ENCODE measurements at regions not wholly inside any gene's neighbourhood (a gene's known extent, or its start where the extent isn't known, plus 50 kb on each side); places are given as distances from the start of the nearest gene placed in this dataset.

- Histone ChIP-seq H3K27ac (ENCODE audit: low read depth, low read length) (no peak overlapping the region), H3K27me3 (replicated peaks in 1 of 4; ENCODE audit: control insufficient read depth in 3 of 4, extremely low read depth in 1 of 4, insufficient read depth in 3 of 4, low read length in 3 of 4) (no peaks in the 10 kb centered on the region; a peak in 1 of 7 replicates), H3K4me3 (ENCODE audit: extremely low read depth in 1 of 4, insufficient read depth in 2 of 4, low read depth in 3 of 4, low read length in 4 of 4) (no peak overlapping the region), H3K4me1 (replicated peaks in 1 of 4; ENCODE audit: control insufficient read depth in 3 of 4, insufficient read depth in 4 of 4, low read length in 3 of 4) (0 out of 7 replicates have a peak, but pooled peaks cover 0 to 3% (median 0%) of the 10 kb centered on the region in 4 experiments), H3K9me3 (ENCODE audit: insufficient read depth in 2 of 2, low read depth in 1 of 2, low read length in 1 of 2) (no peaks in the 10 kb centered on the region), H2BK12ac (ENCODE audit: low read depth, low read length) (no peak overlapping the region), H2BK120ac (replicated peaks; ENCODE audit: low read depth, low read length) (no peak overlapping the region), H3K4me2 (ENCODE audit: insufficient read depth in 1 of 2, low read depth in 2 of 2, low read length in 2 of 2) (no peak overlapping the region), H3K9ac (replicated peaks in 1 of 4; ENCODE audit: extremely low read depth in 1 of 4, low read depth in 3 of 4, low read length in 3 of 4) (no peak overlapping the region), H3K18ac (ENCODE audit: extremely low read depth, low read length) (no peak overlapping the region), H3K23me2 (ENCODE audit: low read depth, low read length) (peaks cover 3% of the 10 kb centered on the region; the same call in 1 of the 2 replicates), H2AFZ (ENCODE audit: low read length) (no peak overlapping the region), H2BK5ac (ENCODE audit: low read depth, low read length) (no peak overlapping the region), H2BK15ac (ENCODE audit: low read length) (no peak overlapping the region), H4K91ac (replicated peaks; ENCODE audit: insufficient read length, low read length) (no peak overlapping the region), H3K79me2 (ENCODE audit: control insufficient read depth in 1 of 2, insufficient read depth in 2 of 2, low read length in 2 of 2) (no peaks in the 10 kb centered on the region; a peak in 1 of 4 replicates), H2BK20ac (ENCODE audit: low read length) (no peak overlapping the region), H3K56ac (replicated peaks; ENCODE audit: insufficient read length, low read depth, low read length) (no peak overlapping the region), H4K8ac (ENCODE audit: extremely low read depth, insufficient read depth, low read length) (no peak overlapping the region), H3K4ac (replicated peaks; ENCODE audit: insufficient read length, low read depth, low read length) (no peak overlapping the region), H3K14ac (ENCODE audit: insufficient read length) (no peak overlapping the region), H4K20me1 (replicated peaks in 1 of 2; ENCODE audit: control insufficient read depth in 1 of 2, insufficient read depth in 2 of 2, low read length in 2 of 2) (no peaks in the 10 kb centered on the region), H3K23ac (ENCODE audit: insufficient read length) (no peak overlapping the region), H4K5ac (ENCODE audit: insufficient read length, low read depth, low read length) (no peak overlapping the region), H3K36me3 (ENCODE audit: control insufficient read depth in 2 of 4, insufficient read depth in 4 of 4, low read length in 3 of 4) (no peaks in the 10 kb centered on the region), H3K79me1 (ENCODE audit: low read depth, low read length) (no peaks in the 10 kb centered on the region), H2AK5ac (ENCODE audit: low read depth, low read length) (no peak overlapping the region; the same call in 1 of the 2 replicates)
- WGBS, 2 experiments (ENCODE audit: extremely low coverage in 1 of 2, insufficient coverage in 1 of 2, insufficient read length in 1 of 2, insufficient replicate concordance in 2 of 2, low coverage in 1 of 2, low lambda C conversion rate in 2 of 2, missing lambda C conversion rate in 1 of 2), result 84% methylated on average over 8 of the region's 8 CpGs; no CpG with 5 or more reads in 1 of the 2 experiments
- ChIA-PET POLR2A (ENCODE audit: partially characterized antibody) (no interaction called here), CTCF (ENCODE audit: partially characterized antibody) (interaction anchor here (1.5 to 1.6 kb wide), 2 partner anchors 39 to 98 kb away, joined by 3 to 5 read pairs; no protein-coding TSS in a partner anchor)
- DNase-seq (ENCODE audit: low read depth in 1 of 2, low spot score in 2 of 2) (no peak), FAIRE-seq (no peak)
- no peak for TF ChIP-seq RAD21 (IDR thresholded peaks at IDR 0.05 in 1 of 2, conservative IDR thresholded peaks at IDR 0.05 in 1 of 2; ENCODE audit: low read depth in 2 of 2, low read length in 2 of 2)
- no peak for TF ChIP-seq ZNF274 (IDR thresholded peaks at IDR 0.05; ENCODE audit: borderline replicate concordance, extremely low read depth, low read length)
- TF ChIP-seq SIX5 (IDR thresholded peaks at IDR 0.05; ENCODE audit: low read depth, low read length), result no peak
- TF ChIP-seq CTBP2 (IDR thresholded peaks at IDR 0.05; ENCODE audit: borderline replicate concordance, insufficient read depth, insufficient read length, low read length), result no peak
- TF ChIP-seq CBX5 (IDR thresholded peaks at IDR 0.05; ENCODE audit: low read depth, low read length), result no peak
- TF ChIP-seq JUN (IDR thresholded peaks at IDR 0.05; ENCODE audit: low read depth, low read length), result no peak
These were observed 109.2 kb downstream of the AIPL1 start for GRCh38 chr17:6325741-6326140.

Data from H1 (cell line).